HCT116 (cell line): ENCODE measurements at regions not wholly inside any gene's neighbourhood (a gene's known extent, or its start where the extent isn't known, plus 50 kb on each side); places are given as distances from the start of the nearest gene placed in this dataset.

Source experiments
- CBX3 ChIP-seq: IDR thresholded peaks from 2 replicates; pipeline ENCODE4 v1.6.1; 2012; ENCODE audit warnings: low read depth
- CTCF ChIP-seq, 3 experiments: fragments of 200-600 bp in 1 of 3; sonication (generic) in 1 of 3; IDR thresholded peaks in 2 of 3; conservative IDR thresholded peaks in 1 of 3; 2 replicates each; pipeline ENCODE4 v1.5.1; 2012 to 2017; ENCODE audit warnings: low read depth in 2 of 3, low read length in 2 of 3, antibody characterized with exemption in 1 of 3, borderline replicate concordance in 1 of 3, control low read depth in 1 of 3, mild to moderate bottlenecking in 1 of 3, mixed read lengths in 1 of 3, mixed run types in 1 of 3, moderate library complexity in 1 of 3; ENCODE audit not compliant: insufficient read depth in 1 of 3
- EZH2phosphoT487 ChIP-seq: fragments of 200-600 bp; IDR thresholded peaks from 2 replicates; pipeline ENCODE4 v1.6.1; 2018; ENCODE audit warnings: antibody characterized with exemption, borderline replicate concordance
- POLR2A ChIP-seq: IDR thresholded peaks from 2 replicates; pipeline ENCODE4 v1.7.0; 2011; ENCODE audit warnings: borderline replicate concordance; ENCODE audit not compliant: insufficient read depth, insufficient read length; ENCODE audit errors: extremely low read depth
- POLR2AphosphoS5 ChIP-seq: IDR thresholded peaks from 2 replicates; pipeline ENCODE4 v1.6.1; 2011; ENCODE audit warnings: mild to moderate bottlenecking, low read depth, low read length, moderate library complexity
- REST ChIP-seq: IDR thresholded peaks from 2 replicates; pipeline ENCODE4 v1.6.1; 2012; ENCODE audit warnings: low read depth
- SRF ChIP-seq: IDR thresholded peaks from 2 replicates; pipeline ENCODE4 v1.6.1; 2012; ENCODE audit warnings: low read depth
- TCF7L2 ChIP-seq: IDR thresholded peaks from 2 replicates; pipeline ENCODE4 v1.7.0; 2011; ENCODE audit warnings: borderline replicate concordance, inconsistent platforms; ENCODE audit not compliant: insufficient read depth, insufficient read length; ENCODE audit errors: extremely low read depth
- ZFX ChIP-seq: fragments of 450-650 bp; IDR thresholded peaks from 2 replicates; pipeline ENCODE4 v1.6.1; 2017
- ZNF274 ChIP-seq: fragments of 200-500 bp; sonication (Bioruptor generic); IDR thresholded peaks from 2 replicates; pipeline ENCODE4 v1.6.1; 2014; ENCODE audit warnings: mild to moderate bottlenecking, low read depth, low read length, inconsistent platforms

- TF ChIP-seq POLR2AphosphoS5 (no peak), POLR2A (no peak), ZNF274 (no peak), ZFX (no peak), CBX3 (no peak), EZH2phosphoT487 (no peak), SRF (no peak), CTCF (IDR thresholded peaks at IDR 0.05 in 2 of 3, conservative IDR thresholded peaks at IDR 0.05 in 1 of 3; ENCODE audit: borderline replicate concordance in 1 of 3, insufficient read depth in 1 of 3, low read depth in 2 of 3, low read length in 2 of 3) (no peak), REST (no peak), TCF7L2 (no peak)
These were observed 53.7 kb upstream of the CFAP20DC start for GRCh38 chr3:59103552-59103951.
